ENCODE measurements at regions not wholly inside any gene's neighbourhood (a gene's known extent, or its start where the extent isn't known, plus 50 kb on each side); places are given as distances from the start of the nearest gene placed in this dataset.

- DNase-seq = no peak
These were observed 348.9 kb upstream of the ZFP64 start for GRCh38 chr20:52540509-52540908.

- peak; percentile 11 for DNase-seq
These were observed 348.3 kb upstream of the ZFP64 start for GRCh38 chr20:52539891-52540290.

GRCh38 chr20:52536841-52537400, 345.3 kb upstream of the ZFP64 start:
- DNase-seq = no peak

GRCh38 chr20:52536040-52536439, 344.5 kb upstream of the ZFP64 start:
- DNase-seq = no peak

- DNase-seq = no peak
These were observed 343.0 kb upstream of the ZFP64 start for GRCh38 chr20:52534616-52535015.

- no peak for DNase-seq
These were observed 341.8 kb upstream of the ZFP64 start for GRCh38 chr20:52533401-52533800.

- DNase-seq = no peak
These were observed 341.1 kb upstream of the ZFP64 start for GRCh38 chr20:52532674-52533073.

- DNase-seq = no peak
These were observed 339.0 kb upstream of the ZFP64 start for GRCh38 chr20:52530571-52530970.

- no peak for DNase-seq
These were observed 338.2 kb upstream of the ZFP64 start for GRCh38 chr20:52529826-52530225.

- DNase-seq = no peak
These were observed 333.3 kb upstream of the ZFP64 start for GRCh38 chr20:52524861-52525260.

GRCh38 chr20:52518735-52519134, 327.2 kb upstream of the ZFP64 start:
- DNase-seq = no peak

- no peak for DNase-seq
These were observed 324.3 kb upstream of the ZFP64 start for GRCh38 chr20:52515877-52516276.

GRCh38 chr20:52500157-52500556, 308.6 kb upstream of the ZFP64 start:
- no peak for DNase-seq

GRCh38 chr20:52497731-52498130, 306.2 kb upstream of the ZFP64 start:
- DNase-seq = no peak

GRCh38 chr20:52496191-52496590, 304.6 kb upstream of the ZFP64 start:
- DNase-seq = peak; percentile 59

GRCh38 chr20:52494244-52494643, 302.7 kb upstream of the ZFP64 start:
- peak; percentile 17 for DNase-seq

GRCh38 chr20:52493171-52493721, 301.7 kb upstream of the ZFP64 start:
- DNase-seq = peak; percentile 95

GRCh38 chr20:52490711-52491430, 299.3 kb upstream of the ZFP64 start:
- no peak for DNase-seq

GRCh38 chr20:52484438-52484837, 292.9 kb upstream of the ZFP64 start:
- no peak for DNase-seq

- DNase-seq = no peak
These were observed 291.8 kb upstream of the ZFP64 start for GRCh38 chr20:52483382-52483781.

GRCh38 chr20:52482044-52482443, 290.5 kb upstream of the ZFP64 start:
- DNase-seq = no peak

GRCh38 chr20:52481443-52481842, 289.9 kb upstream of the ZFP64 start:
- DNase-seq = no peak

- DNase-seq = no peak
These were observed 284.6 kb upstream of the ZFP64 start for GRCh38 chr20:52476074-52476750.

GRCh38 chr20:52473186-52473585, 281.6 kb upstream of the ZFP64 start:
- peak; percentile 97 for DNase-seq
